ENCODE measurements at regions not wholly inside any gene's neighbourhood (a gene's known extent, or its start where the extent isn't known, plus 50 kb on each side); places are given as distances from the start of the nearest gene placed in this dataset.

GRCh38 chr10:109456566-109457301 is 466.6 kb downstream of the XPNPEP1 start:
- Mint-ChIP-seq H3K4me1 (ENCODE audit: low read depth) (no peaks in the 10 kb centered on the region), H3K27ac (no peak overlapping the region), H3K4me3 (no peak overlapping the region), H3K36me3 (ENCODE audit: low read depth) (no peaks in the 10 kb centered on the region), H3K9me3 (ENCODE audit: insufficient read depth) (no peaks in the 10 kb centered on the region), H3K27me3 (ENCODE audit: low read depth) (peaks cover 21% of the 10 kb centered on the region)
- ATAC-seq (no peak), DNase-seq (no peak)
- POLR2A ChIA-PET: no interaction called here
- CTCF ChIA-PET: no interaction called here

- CTCF ChIA-PET: no interaction called here
- no peaks in the 10 kb centered on the region for H3K4me1 Mint-ChIP-seq (ENCODE audit: low read depth)
- no peak for ATAC-seq
- DNase-seq: no peak
- H3K36me3 Mint-ChIP-seq (ENCODE audit: low read depth): no peaks in the 10 kb centered on the region
- no peak overlapping the region for H3K27ac Mint-ChIP-seq
- POLR2A ChIA-PET: no interaction called here
- H3K4me3 Mint-ChIP-seq: no peak overlapping the region
- H3K27me3 Mint-ChIP-seq (ENCODE audit: low read depth): peaks cover 21% of the 10 kb centered on the region
- no peaks in the 10 kb centered on the region for H3K9me3 Mint-ChIP-seq (ENCODE audit: insufficient read depth)
Observed at GRCh38 chr10:109454691-109455090, 468.6 kb downstream of the XPNPEP1 start.

GRCh38 chr10:109451879-109452278 is 471.4 kb downstream of the XPNPEP1 start:
- H3K4me3 Mint-ChIP-seq: no peak overlapping the region
- no peak for ATAC-seq

GRCh38 chr10:109450702-109451101 is 472.6 kb downstream of the XPNPEP1 start:
- H3K4me3 Mint-ChIP-seq: no peak overlapping the region
- ATAC-seq: no peak
- CTCF ChIA-PET: no interaction called here
- no peaks in the 10 kb centered on the region for H3K4me1 Mint-ChIP-seq (ENCODE audit: low read depth)
- H3K36me3 Mint-ChIP-seq (ENCODE audit: low read depth): no peaks in the 10 kb centered on the region
- no peaks in the 10 kb centered on the region for H3K9me3 Mint-ChIP-seq (ENCODE audit: insufficient read depth)
- DNase-seq: no peak
- POLR2A ChIA-PET: no interaction called here
- peaks cover 2% of the 10 kb centered on the region for H3K27me3 Mint-ChIP-seq (ENCODE audit: low read depth)
- H3K27ac Mint-ChIP-seq: no peak overlapping the region

More at GRCh38 chr10:109451879-109452278, 471.4 kb downstream of the XPNPEP1 start:
- ChIA-PET POLR2A (no interaction called here), CTCF (no interaction called here)
- H3K36me3 Mint-ChIP-seq (ENCODE audit: low read depth): no peaks in the 10 kb centered on the region
- H3K4me1 Mint-ChIP-seq (ENCODE audit: low read depth): no peaks in the 10 kb centered on the region
- DNase-seq: no peak
- no peak overlapping the region for H3K27ac Mint-ChIP-seq
- no peaks in the 10 kb centered on the region for H3K9me3 Mint-ChIP-seq (ENCODE audit: insufficient read depth)
- H3K27me3 Mint-ChIP-seq (ENCODE audit: low read depth): peaks cover 10% of the 10 kb centered on the region

- Mint-ChIP-seq H3K27ac (no peak overlapping the region), H3K27me3 (ENCODE audit: low read depth) (no peaks in the 10 kb centered on the region), H3K4me3 (no peak overlapping the region), H3K4me1 (ENCODE audit: low read depth) (no peaks in the 10 kb centered on the region), H3K9me3 (ENCODE audit: insufficient read depth) (no peaks in the 10 kb centered on the region), H3K36me3 (ENCODE audit: low read depth) (no peaks in the 10 kb centered on the region)
- DNase-seq (no peak), ATAC-seq (no peak)
- ChIA-PET POLR2A (no interaction called here), CTCF (no interaction called here)
Observed at GRCh38 chr10:109433434-109433833, 489.9 kb downstream of the XPNPEP1 start.

GRCh38 chr10:109432281-109432680 is 491.0 kb downstream of the XPNPEP1 start:
- H3K4me3 Mint-ChIP-seq: no peak overlapping the region
- no peaks in the 10 kb centered on the region for H3K9me3 Mint-ChIP-seq (ENCODE audit: insufficient read depth)
- no peaks in the 10 kb centered on the region for H3K27me3 Mint-ChIP-seq (ENCODE audit: low read depth)
- CTCF ChIA-PET: no interaction called here
- POLR2A ChIA-PET: no interaction called here
- no peak for ATAC-seq
- H3K4me1 Mint-ChIP-seq (ENCODE audit: low read depth): no peaks in the 10 kb centered on the region
- no peak for DNase-seq
- H3K27ac Mint-ChIP-seq: no peak overlapping the region
- no peaks in the 10 kb centered on the region for H3K36me3 Mint-ChIP-seq (ENCODE audit: low read depth)

- no peaks in the 10 kb centered on the region for H3K36me3 Mint-ChIP-seq (ENCODE audit: low read depth)
- H3K4me3 Mint-ChIP-seq: no peak overlapping the region
- no peak overlapping the region for H3K27ac Mint-ChIP-seq
- no peaks in the 10 kb centered on the region for H3K27me3 Mint-ChIP-seq (ENCODE audit: low read depth)
- no peaks in the 10 kb centered on the region for H3K4me1 Mint-ChIP-seq (ENCODE audit: low read depth)
- ChIA-PET POLR2A (no interaction called here), CTCF (no interaction called here)
- no peak for DNase-seq
- ATAC-seq: no peak
- no peaks in the 10 kb centered on the region for H3K9me3 Mint-ChIP-seq (ENCODE audit: insufficient read depth)
Observed at GRCh38 chr10:109430799-109431198, 492.5 kb downstream of the XPNPEP1 start.

GRCh38 chr10:109430043-109430760 is 493.1 kb downstream of the XPNPEP1 start:
- Mint-ChIP-seq H3K4me3 (no peak overlapping the region), H3K27ac (no peak overlapping the region), H3K27me3 (ENCODE audit: low read depth) (no peaks in the 10 kb centered on the region), H3K9me3 (ENCODE audit: insufficient read depth) (no peaks in the 10 kb centered on the region), H3K36me3 (ENCODE audit: low read depth) (no peaks in the 10 kb centered on the region), H3K4me1 (ENCODE audit: low read depth) (no peaks in the 10 kb centered on the region)
- ChIA-PET CTCF (no interaction called here), POLR2A (no interaction called here)
- DNase-seq (no peak), ATAC-seq (no peak)

GRCh38 chr10:109428775-109429491 is 494.4 kb downstream of the XPNPEP1 start:
- H3K36me3 Mint-ChIP-seq (ENCODE audit: low read depth): no peaks in the 10 kb centered on the region
- no peak overlapping the region for H3K27ac Mint-ChIP-seq
- H3K4me1 Mint-ChIP-seq (ENCODE audit: low read depth): no peaks in the 10 kb centered on the region
- no peak for ATAC-seq
- H3K9me3 Mint-ChIP-seq (ENCODE audit: insufficient read depth): no peaks in the 10 kb centered on the region
- ChIA-PET POLR2A (no interaction called here), CTCF (no interaction called here)
- H3K4me3 Mint-ChIP-seq: no peak overlapping the region
- DNase-seq: no peak
- no peaks in the 10 kb centered on the region for H3K27me3 Mint-ChIP-seq (ENCODE audit: low read depth)

GRCh38 chr10:109427411-109427810 is 495.9 kb downstream of the XPNPEP1 start:
- no peaks in the 10 kb centered on the region for H3K27me3 Mint-ChIP-seq (ENCODE audit: low read depth)
- H3K36me3 Mint-ChIP-seq (ENCODE audit: low read depth): no peaks in the 10 kb centered on the region
- no peaks in the 10 kb centered on the region for H3K9me3 Mint-ChIP-seq (ENCODE audit: insufficient read depth)
- ATAC-seq: no peak
- ChIA-PET CTCF (no interaction called here), POLR2A (no interaction called here)
- no peaks in the 10 kb centered on the region for H3K4me1 Mint-ChIP-seq (ENCODE audit: low read depth)
- no peak overlapping the region for H3K27ac Mint-ChIP-seq
- no peak for DNase-seq
- no peak overlapping the region for H3K4me3 Mint-ChIP-seq

- H3K4me3 Mint-ChIP-seq: no peak overlapping the region
- ATAC-seq (no peak), DNase-seq (no peak)
- no peak overlapping the region for H3K27ac Mint-ChIP-seq
- H3K4me1 Mint-ChIP-seq (ENCODE audit: low read depth): no peaks in the 10 kb centered on the region
- H3K9me3 Mint-ChIP-seq (ENCODE audit: insufficient read depth): no peaks in the 10 kb centered on the region
- ChIA-PET CTCF (no interaction called here), POLR2A (no interaction called here)
- no peaks in the 10 kb centered on the region for H3K27me3 Mint-ChIP-seq (ENCODE audit: low read depth)
- H3K36me3 Mint-ChIP-seq (ENCODE audit: low read depth): no peaks in the 10 kb centered on the region
Observed at GRCh38 chr10:109426987-109427386, 496.3 kb downstream of the XPNPEP1 start.

GRCh38 chr10:109418795-109419194 is 504.5 kb downstream of the XPNPEP1 start:
- ATAC-seq: no peak
- CTCF ChIA-PET: no interaction called here

More at GRCh38 chr10:109418795-109419194, 504.5 kb downstream of the XPNPEP1 start:
- Mint-ChIP-seq H3K27me3 (ENCODE audit: low read depth) (no peaks in the 10 kb centered on the region), H3K36me3 (ENCODE audit: low read depth) (no peaks in the 10 kb centered on the region), H3K9me3 (ENCODE audit: insufficient read depth) (no peaks in the 10 kb centered on the region), H3K4me3 (no peak overlapping the region), H3K27ac (no peak overlapping the region), H3K4me1 (ENCODE audit: low read depth) (no peaks in the 10 kb centered on the region)
- POLR2A ChIA-PET: no interaction called here
- DNase-seq: no peak

Data from activated CD8-positive, alpha-beta T cell treated with anti-CD3 and anti-CD28 coated beads, Interleukin-2, amount 10 ng/mL, durations not matched to agents 7 days and 5 days (primary cell).